SJSA1 (cell line): ENCODE measurements at regions not wholly inside any gene's neighbourhood (a gene's known extent, or its start where the extent isn't known, plus 50 kb on each side); places are given as distances from the start of the nearest gene placed in this dataset.

Experiments
- DNase-seq, 2 experiments: peaks; one replicate each; pipeline ENCODE4 v3.0.0-alpha.2; 2015 to 2020; ENCODE audit warnings: low spot score in 2 of 2, low read depth in 1 of 2
- H3K27ac ChIP-seq: fragments of 250-450 bp; sonication (Bioruptor Pico); 2 replicates; pipeline ENCODE4 v1.5.1; 2020; ENCODE audit warnings: mild to moderate bottlenecking, moderate library complexity
- H3K27me3 ChIP-seq: fragments of 250-450 bp; sonication (Bioruptor Pico); replicated peaks from 2 replicates; pipeline ENCODE4 v1.5.1; 2020; ENCODE audit warnings: mild to moderate bottlenecking, moderate library complexity
- H3K36me3 ChIP-seq: fragments of 250-450 bp; sonication (Bioruptor Pico); 2 replicates; pipeline ENCODE4 v1.5.1; 2020; ENCODE audit warnings: mild to moderate bottlenecking
- H3K4me1 ChIP-seq: fragments of 250-450 bp; sonication (Bioruptor Pico); replicated peaks from 2 replicates; pipeline ENCODE4 v1.6.1; 2021; ENCODE audit warnings: mild to moderate bottlenecking
- H3K4me3 ChIP-seq: fragments of 250-450 bp; sonication (Bioruptor Pico); 2 replicates; pipeline ENCODE4 v1.5.1; 2020; ENCODE audit warnings: mild to moderate bottlenecking
- H3K9me3 ChIP-seq: fragments of 250-450 bp; sonication (Bioruptor Pico); replicated peaks from 2 replicates; pipeline ENCODE4 v1.5.1; 2020; ENCODE audit warnings: mild to moderate bottlenecking

DNA sequence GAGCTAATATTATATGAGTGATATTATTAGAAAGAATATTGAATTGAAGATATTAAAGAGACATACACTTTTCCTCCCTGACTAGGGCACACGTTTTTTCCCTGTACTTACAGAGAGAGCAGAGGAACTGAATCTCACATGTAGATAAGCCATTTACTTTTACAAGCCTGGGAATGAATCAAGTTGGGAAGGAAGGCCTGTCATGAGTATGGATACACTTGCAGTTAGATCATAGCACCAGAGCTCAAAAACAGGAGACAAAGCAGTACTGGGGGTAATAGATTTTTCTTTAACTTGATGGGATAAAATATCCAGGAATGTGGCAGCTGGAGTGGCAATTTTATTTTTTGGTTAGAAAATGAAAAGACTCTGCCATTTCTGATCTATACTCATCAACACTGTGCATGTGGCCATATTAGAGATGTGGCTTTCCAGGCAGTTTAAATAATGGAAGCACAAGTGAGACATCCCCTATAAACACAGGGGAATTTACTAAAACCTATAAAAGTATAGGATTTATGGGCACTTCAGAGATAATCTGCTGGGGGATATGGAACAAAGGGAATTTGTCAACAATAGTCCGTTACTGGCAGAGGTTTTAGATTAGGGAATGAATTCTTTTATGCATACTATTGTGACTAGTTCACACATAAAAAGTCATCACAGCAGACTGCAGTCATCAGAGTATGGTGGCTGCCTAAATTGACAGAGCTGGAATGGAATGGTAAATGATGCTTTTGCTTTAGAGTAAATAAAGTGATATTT, 657.7 kb upstream of the MBL2 start:
- H3K27ac ChIP-seq, result no peak overlapping the region
- no peak overlapping the region for H3K4me3 ChIP-seq
- no peaks in the 10 kb centered on the region for H3K27me3 ChIP-seq
- H3K36me3 ChIP-seq, result no peaks in the 10 kb centered on the region
- H3K4me1 ChIP-seq, result no peaks in the 10 kb centered on the region
- DNase-seq, result no peak
- H3K9me3 ChIP-seq, result no peaks in the 10 kb centered on the region

DNA sequence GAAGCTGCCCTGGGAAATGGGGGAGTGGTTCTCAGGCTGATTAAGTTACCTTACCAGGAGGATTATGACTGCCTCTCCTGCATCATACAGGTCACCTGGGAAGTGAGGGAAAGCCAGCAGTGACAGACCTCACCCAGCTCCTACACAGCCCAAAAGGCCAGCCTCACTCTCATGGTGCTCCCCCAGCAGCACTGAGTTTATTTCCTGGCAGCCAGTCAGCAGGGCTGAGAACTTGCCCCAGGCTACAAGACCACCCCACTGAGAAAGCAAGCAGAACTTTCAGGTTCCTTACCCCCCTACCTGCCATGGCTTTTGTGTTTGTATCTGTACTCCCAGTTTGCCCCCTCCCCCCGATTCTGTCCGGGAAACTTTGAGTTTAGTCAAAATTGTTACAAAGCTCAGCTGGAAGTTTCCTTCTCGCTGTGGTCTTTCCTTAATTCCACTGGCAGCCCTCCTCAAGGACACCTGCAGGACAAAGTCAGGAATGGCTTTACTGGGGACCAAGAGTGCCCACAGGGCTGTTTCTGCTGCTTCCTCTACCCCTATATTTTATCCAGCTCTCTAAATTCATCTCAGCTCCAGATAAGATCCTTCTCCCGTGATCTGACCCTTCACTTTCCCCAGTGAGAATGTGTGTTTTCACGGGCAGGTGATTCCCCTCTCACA, 649.8 kb upstream of the MBL2 start:
- DNase-seq, result no peak
- no peaks in the 10 kb centered on the region for H3K36me3 ChIP-seq
- no peaks in the 10 kb centered on the region for H3K4me1 ChIP-seq
- H3K9me3 ChIP-seq, result no peaks in the 10 kb centered on the region
- no peak overlapping the region for H3K4me3 ChIP-seq
- H3K27me3 ChIP-seq, result no peaks in the 10 kb centered on the region; the same call in 1 of the 2 replicates
- H3K27ac ChIP-seq, result no peak overlapping the region

- no peak overlapping the region for H3K4me3 ChIP-seq
- no peak for DNase-seq
- H3K9me3 ChIP-seq, result no peaks in the 10 kb centered on the region
- H3K27ac ChIP-seq, result no peak overlapping the region
- H3K36me3 ChIP-seq, result no peaks in the 10 kb centered on the region
- no peaks in the 10 kb centered on the region for H3K4me1 ChIP-seq
- H3K27me3 ChIP-seq, result no peaks in the 10 kb centered on the region; the same call in 1 of the 2 replicates
Observed at GRCh38 chr10:53412651-53413050, 640.1 kb upstream of the MBL2 start.

- DNase-seq, result no peak
- H3K36me3 ChIP-seq, result no peaks in the 10 kb centered on the region
- no peaks in the 10 kb centered on the region for H3K4me1 ChIP-seq
Observed at GRCh38 chr10:53406532-53406931, 633.9 kb upstream of the MBL2 start.

GRCh38 chr10:53403688-53404087, 631.1 kb upstream of the MBL2 start:
- no peak overlapping the region for H3K4me3 ChIP-seq
- DNase-seq, result no peak
- H3K36me3 ChIP-seq, result no peaks in the 10 kb centered on the region
- H3K9me3 ChIP-seq, result no peaks in the 10 kb centered on the region
- no peaks in the 10 kb centered on the region for H3K27me3 ChIP-seq
- H3K4me1 ChIP-seq, result no peaks in the 10 kb centered on the region
- no peak overlapping the region for H3K27ac ChIP-seq

More at GRCh38 chr10:53406532-53406931, 633.9 kb upstream of the MBL2 start:
- no peaks in the 10 kb centered on the region for H3K27me3 ChIP-seq
- no peak overlapping the region for H3K27ac ChIP-seq
- no peak overlapping the region for H3K4me3 ChIP-seq
- H3K9me3 ChIP-seq, result no peaks in the 10 kb centered on the region

DNA sequence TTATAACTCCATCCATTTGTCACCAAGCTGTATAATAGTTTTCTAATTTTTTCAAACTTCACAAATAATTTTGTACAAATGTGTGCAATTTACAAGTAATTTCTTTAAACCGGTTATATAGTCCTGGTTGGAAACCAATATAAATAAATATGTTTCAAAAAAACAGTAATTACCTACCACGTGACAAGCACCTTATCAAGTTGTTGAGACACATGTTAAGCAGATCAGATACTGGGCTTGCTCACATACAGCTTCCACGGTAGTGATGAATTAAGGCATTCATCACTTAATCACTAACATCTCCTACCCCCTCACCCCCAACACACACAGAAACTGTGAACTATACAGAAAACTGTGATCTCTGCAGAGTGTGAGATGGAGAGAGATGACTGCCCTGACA, 630.0 kb upstream of the MBL2 start:
- Histone ChIP-seq H3K9me3 (no peaks in the 10 kb centered on the region), H3K36me3 (no peaks in the 10 kb centered on the region), H3K4me1 (no peaks in the 10 kb centered on the region), H3K4me3 (no peak overlapping the region), H3K27me3 (no peaks in the 10 kb centered on the region), H3K27ac (no peak overlapping the region)
- DNase-seq, result no peak

- H3K9me3 ChIP-seq, result no peaks in the 10 kb centered on the region
- H3K4me3 ChIP-seq, result no peak overlapping the region
- H3K27ac ChIP-seq, result no peak overlapping the region
- no peak for DNase-seq
- H3K27me3 ChIP-seq, result no peaks in the 10 kb centered on the region
- H3K4me1 ChIP-seq, result no peaks in the 10 kb centered on the region
- no peaks in the 10 kb centered on the region for H3K36me3 ChIP-seq
Observed at GRCh38 chr10:53401536-53401935, 629.0 kb upstream of the MBL2 start.

DNA sequence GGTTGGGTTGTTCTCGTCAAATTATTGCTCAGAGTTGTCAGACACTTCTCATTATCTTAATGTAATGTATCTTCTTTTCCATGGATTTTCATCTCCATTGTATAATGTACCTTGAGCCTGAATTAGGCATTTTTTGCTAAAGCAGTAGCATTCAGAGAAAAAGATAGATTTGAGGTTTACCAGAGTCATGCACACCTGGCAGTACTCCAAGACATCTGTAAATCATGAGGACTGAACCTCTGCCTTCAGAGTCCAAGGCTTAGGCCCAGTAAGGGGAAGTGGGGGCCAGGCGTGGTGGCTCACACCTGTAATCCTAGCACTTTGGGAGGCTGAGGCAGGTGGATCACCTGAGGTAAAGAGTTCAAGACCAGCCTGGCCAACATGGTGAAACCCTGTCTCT, 624.3 kb upstream of the MBL2 start:
- Histone ChIP-seq H3K36me3 (no peaks in the 10 kb centered on the region), H3K27me3 (no peaks in the 10 kb centered on the region), H3K27ac (no peak overlapping the region), H3K4me3 (no peak overlapping the region), H3K9me3 (no peaks in the 10 kb centered on the region), H3K4me1 (no peaks in the 10 kb centered on the region)
- DNase-seq, result no peak

DNA sequence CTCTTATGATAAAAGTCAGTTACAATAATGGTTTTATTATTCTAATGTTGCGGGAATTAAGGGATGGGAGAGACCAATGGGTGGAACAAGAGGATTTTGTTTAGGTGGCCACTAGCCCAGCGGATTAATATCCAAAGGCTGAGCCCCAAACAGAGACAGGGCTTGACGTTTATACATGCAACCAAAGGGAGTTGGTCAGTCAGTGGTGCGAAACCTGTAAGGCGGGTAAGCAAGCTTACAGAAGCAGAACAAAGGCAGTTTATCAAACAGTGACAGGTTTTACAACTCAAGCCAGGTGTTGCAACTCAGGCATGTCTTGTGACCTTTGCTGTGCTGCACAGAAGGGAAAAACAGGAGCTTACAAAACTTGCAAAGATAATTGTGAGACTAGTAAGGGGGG, 622.9 kb upstream of the MBL2 start:
- no peak for DNase-seq
- Histone ChIP-seq H3K9me3 (no peaks in the 10 kb centered on the region), H3K36me3 (no peaks in the 10 kb centered on the region), H3K27me3 (no peaks in the 10 kb centered on the region), H3K4me1 (no peaks in the 10 kb centered on the region), H3K4me3 (no peak overlapping the region), H3K27ac (no peak overlapping the region)

- Histone ChIP-seq H3K4me1 (no peaks in the 10 kb centered on the region), H3K9me3 (no peaks in the 10 kb centered on the region), H3K27me3 (no peaks in the 10 kb centered on the region), H3K36me3 (no peaks in the 10 kb centered on the region), H3K4me3 (no peak overlapping the region), H3K27ac (no peak overlapping the region)
- DNase-seq, result no peak
Observed at GRCh38 chr10:53387562-53387961, 615.0 kb upstream of the MBL2 start.

DNA sequence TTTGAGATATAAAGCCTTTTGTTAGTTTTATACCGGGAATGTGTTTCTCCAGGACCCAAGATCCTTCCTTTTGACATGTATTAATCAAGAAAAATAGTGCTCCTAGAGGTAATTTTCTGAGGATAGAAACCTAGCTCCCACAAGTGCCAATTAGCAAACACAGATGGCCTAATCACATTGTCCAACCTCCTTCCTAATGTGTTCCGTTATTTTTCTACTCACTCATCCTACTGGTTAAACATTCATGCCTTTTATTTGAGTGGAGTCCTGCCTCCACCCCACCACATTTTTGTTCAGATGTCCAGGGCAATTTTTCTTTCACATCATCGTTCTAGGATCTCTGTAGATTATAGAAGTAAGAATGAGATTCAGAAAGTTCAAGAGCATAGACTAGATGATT, 610.0 kb upstream of the MBL2 start:
- Histone ChIP-seq H3K4me3 (no peak overlapping the region), H3K27me3 (no peaks in the 10 kb centered on the region), H3K4me1 (no peaks in the 10 kb centered on the region), H3K9me3 (no peaks in the 10 kb centered on the region), H3K27ac (no peak overlapping the region), H3K36me3 (no peaks in the 10 kb centered on the region)
- no peak for DNase-seq

- Histone ChIP-seq H3K4me3 (no peak overlapping the region), H3K4me1 (no peaks in the 10 kb centered on the region), H3K27me3 (no peaks in the 10 kb centered on the region), H3K9me3 (no peaks in the 10 kb centered on the region), H3K36me3 (no peaks in the 10 kb centered on the region), H3K27ac (no peak overlapping the region)
- no peak for DNase-seq
Observed at GRCh38 chr10:53379956-53380355, 607.4 kb upstream of the MBL2 start.

- H3K9me3 ChIP-seq, result no peaks in the 10 kb centered on the region
- no peaks in the 10 kb centered on the region for H3K36me3 ChIP-seq
- DNase-seq, result no peak
- H3K27me3 ChIP-seq, result no peaks in the 10 kb centered on the region
- no peak overlapping the region for H3K27ac ChIP-seq
- H3K4me1 ChIP-seq, result no peaks in the 10 kb centered on the region
- no peak overlapping the region for H3K4me3 ChIP-seq
Observed at GRCh38 chr10:53370347-53370746, 597.8 kb upstream of the MBL2 start.

DNA sequence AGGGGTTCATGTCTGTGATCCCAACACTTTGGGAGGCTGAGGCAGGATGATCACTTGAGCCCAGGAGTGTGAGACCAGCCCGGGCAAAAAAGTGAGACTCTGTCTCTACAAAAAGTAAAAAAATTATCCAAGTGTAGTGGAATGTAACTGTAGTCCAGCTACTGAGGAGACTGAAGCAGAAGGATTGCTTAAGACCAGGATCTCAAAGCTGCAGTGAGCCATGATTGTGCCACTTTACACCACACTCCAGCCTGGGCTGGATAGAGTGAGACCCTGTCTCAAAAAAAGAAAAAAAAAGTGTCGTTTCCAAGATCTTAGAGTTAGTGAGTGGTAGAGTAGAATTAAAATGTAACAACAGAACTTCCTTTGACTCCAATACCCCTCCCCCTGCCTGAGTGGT, 589.4 kb upstream of the MBL2 start:
- no peak for DNase-seq
- H3K4me1 ChIP-seq, result no peaks in the 10 kb centered on the region
- H3K4me3 ChIP-seq, result no peak overlapping the region
- no peaks in the 10 kb centered on the region for H3K36me3 ChIP-seq
- H3K9me3 ChIP-seq, result no peaks in the 10 kb centered on the region
- no peaks in the 10 kb centered on the region for H3K27me3 ChIP-seq
- H3K27ac ChIP-seq, result no peak overlapping the region
